NCI-H524 (cell line): ENCODE measurements at regions not wholly inside any gene's neighbourhood (a gene's known extent, or its start where the extent isn't known, plus 50 kb on each side); places are given as distances from the start of the nearest gene placed in this dataset.
A peak's percentile ranks its signal among the peaks of the same experiment; 100 is the strongest.

Experiments used
- DNase-seq, 2 experiments: peaks; one replicate each; lab custom pipeline; 2025; lab: John Stamatoyannopoulos, UW

DNA sequence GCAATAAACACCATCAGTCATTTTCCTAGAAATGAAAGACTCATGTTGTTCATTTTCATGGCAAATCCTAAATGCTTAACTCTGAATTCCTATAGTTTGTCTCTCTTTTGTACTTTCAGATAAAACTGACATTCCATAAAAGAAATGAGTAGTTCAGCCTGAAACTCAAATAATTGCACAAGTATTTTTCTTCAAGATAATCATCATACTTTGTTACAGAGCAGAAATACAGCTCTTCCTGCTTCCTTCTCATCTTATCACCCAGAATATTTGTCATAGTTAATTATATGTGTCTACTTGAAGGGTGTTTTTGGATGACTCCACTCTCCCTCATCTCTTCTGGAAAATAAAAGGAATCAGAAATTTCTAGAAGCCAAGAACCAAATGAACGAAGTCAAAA lies 141.1 kb downstream of the HNMT start:
- DNase-seq: no peak

DNA sequence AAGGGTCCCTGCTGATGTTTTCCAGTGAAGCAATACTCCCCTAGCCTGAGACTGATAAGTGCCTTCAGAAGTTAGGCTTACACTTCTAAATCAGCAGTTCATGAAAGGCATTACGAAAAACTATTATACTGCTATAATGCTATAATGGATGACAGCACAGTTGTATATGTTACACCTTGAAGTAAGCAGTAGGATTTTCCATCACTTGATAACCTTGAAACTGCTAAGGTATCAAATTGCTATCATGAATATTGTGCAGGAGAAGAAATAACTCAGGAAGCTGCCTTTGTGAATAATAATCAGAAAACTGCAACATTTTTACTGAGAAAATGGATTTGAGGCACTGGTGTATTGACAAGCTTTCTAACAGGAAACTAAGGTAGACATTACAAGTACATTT lies 142.3 kb downstream of the HNMT start:
- DNase-seq: no peak

DNA sequence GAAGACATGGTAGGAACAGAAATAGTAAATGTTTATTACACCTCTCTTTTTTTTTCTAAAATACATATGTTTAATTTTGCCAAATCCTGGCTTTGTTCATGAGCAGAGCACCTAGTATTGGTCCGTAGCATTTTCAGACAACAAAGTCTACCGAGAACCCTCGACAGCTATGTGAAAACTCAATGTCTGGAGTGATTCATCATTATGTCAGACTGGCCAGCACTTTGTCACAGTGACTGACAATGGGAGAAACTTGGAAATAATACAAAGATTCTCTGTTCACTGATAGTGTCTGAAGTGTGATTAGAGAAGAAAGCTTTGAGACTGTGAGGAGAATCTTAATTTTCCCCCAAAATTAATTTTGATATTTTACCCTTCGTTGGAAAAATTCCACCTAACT lies 143.0 kb downstream of the HNMT start:
- no peak for DNase-seq

DNA sequence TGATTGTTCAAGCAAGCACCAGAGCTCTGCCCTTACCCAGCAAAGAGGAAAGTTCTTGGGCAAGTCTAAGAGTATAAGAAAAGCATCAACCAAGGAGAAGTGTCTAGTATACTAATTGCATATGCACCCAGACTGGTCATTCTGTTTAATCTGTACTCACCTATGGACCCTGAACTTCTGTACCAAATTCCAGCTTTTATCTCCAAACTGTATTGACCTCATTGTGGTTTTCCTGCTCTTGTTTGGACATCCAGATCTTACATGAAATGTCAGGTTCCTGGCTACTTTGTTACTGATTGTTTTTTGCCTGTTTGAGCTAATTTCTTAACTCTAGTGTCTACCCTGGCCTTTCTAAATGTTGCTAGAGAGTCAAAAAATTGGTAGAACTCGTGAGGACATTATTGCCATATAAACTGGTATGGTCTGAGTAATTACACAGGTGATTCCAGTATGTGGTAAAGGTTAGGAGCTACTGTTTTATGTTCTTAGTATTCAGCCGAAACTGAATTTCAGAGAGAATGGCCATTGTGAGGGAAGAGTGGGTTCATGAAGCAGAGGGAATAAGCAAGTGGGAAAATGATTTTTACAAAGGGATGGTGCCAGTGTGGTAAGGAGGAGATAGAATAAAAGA lies 146.3 kb downstream of the HNMT start:
- no peak for DNase-seq

DNA sequence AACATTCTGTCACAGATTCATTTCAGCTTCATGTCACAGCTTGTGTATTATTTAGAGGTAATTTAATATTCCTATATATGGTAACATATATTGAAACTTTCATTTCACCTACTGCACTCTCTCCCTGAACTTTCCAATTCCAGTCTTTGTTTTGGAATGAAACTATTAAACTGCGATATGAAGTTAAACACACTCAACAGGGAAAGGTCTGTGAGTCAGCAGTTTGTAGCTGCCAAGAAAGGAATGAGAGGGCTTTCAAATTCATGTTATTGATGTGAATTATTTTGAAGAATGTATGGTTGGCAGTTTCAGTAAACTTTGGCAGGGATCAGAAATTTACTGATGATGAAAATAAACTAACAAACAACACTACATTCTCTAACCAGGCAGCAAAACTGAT lies 148.3 kb downstream of the HNMT start:
- DNase-seq: no peak

DNA sequence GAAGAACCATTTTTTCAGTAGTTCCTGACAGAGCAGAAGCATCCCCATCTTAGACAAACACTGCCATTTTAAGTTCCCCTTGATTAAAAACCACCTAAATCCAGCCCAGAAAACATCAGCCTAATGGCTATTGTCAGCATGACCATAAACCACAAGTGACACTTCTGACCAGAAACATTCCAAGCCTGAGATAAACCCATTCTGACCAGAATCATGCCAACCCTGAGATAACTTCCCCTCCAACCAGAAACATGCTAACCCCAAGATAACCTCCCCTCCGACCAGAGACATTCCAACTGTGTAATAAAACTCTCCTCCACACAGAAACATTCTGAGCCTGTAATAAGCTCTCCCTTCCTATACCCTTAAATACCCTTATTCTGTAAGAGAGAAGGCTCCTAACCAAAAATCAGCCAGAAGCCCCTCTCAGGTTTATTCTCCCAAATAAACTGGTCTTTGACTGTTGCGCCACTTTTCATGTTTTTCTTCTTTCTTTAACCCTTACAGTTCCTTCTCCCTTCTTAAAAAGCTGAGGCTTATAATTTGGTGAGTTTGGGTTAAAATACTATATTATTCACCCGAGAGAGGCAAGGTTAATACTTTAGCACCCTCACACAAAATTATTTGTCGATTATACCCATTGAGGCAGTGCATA lies 149.7 kb downstream of the HNMT start:
- DNase-seq: no peak

DNA sequence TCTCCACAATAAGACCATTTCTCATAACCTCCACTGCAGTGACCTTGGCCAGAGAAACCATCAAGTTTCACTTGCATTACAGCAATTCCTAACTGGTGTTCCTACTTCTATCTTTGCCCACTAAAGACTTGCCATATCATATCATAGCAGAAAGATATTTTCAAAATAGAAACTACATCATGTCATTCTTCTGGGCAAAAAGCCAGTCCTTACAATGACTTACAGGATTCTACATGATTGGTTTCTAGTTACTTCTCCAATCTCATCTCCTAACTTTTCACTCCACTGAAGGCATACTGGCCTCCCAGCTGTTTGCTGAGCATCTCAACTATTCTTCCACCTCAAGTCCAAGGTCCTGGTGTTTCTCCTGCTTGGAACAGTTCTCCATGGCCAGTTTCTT lies 151.4 kb downstream of the HNMT start:
- no peak for DNase-seq

DNA sequence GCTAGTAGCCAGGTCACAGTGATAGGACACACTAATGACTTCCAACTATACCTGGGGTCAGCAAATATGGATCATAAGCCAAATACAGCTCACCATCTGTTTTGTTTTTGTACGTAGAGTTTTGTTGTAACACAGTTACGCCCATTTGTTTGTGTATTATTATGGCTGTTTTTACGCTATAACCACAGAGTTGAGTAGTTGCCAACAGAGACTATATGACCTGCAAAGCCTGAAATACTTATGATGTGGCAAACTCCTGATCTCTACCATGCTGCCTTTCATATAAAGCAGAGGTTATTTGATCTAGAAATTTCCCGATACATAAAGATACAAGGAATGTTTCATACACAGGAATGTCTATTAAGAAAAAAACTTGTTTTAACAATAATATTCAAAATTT lies 152.2 kb downstream of the HNMT start:
- no peak for DNase-seq

DNA sequence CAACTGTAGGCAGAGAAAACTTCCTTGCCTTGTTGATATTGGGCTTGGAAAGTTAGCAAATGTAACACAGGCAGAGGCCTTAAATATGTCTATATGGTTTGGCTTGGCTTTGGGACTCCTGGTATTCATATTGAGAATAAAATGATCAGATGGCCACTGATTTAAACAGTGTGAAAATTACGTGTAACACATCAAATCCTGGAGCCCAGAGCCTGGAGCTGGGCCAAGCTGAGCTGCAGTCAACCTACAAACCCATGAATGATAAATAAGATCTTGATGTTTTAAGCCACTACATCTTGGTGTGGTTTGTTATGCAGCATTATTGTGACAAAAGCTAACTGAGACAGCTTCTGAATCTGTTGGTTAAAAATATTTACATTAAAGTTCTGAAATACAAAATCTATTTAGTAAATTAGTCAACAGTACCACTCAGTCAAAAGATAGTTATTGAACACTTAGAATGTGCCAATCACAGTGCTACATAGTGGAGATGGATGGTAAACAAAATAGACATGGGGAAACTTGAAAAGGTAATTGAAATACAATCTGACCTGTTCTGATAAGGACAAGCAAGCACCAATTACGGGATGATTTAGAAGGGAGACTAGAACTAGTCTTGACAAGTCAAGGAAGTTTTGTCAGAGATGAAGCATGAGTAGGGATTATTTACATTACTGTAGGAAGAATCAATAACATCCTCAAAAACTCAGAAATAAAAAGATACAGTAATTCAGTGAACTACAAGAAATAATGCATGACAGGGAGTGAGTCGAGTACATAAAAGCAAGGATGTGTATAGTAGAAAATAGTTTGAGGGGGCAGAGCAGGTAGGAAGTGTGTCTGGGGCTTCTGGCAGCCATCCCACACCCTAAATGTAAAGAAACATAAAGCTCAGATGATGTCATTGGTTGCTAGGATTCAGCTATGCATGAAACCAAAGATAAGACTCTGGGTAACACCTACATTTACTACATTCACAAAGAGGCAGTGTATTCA lies 157.7 kb downstream of the HNMT start:
- DNase-seq: no peak

DNA sequence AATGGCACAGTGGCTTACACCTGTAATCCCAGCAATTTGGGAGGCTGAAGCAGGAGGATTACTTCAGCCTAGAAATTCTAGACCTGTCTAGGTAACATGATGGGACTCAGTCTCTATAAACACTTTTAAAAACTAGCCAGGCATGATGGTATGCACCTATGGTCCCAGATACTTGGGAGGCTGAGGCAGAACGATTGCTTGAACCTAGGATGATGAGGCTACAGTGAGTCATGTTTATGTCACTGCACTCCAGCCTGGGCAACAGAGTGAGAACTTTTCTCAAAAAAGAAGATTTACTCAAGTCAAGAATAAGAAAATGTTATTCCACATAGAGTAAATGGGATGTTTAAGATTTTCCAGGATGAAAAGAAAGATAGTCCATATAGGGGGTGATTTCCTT lies 158.6 kb downstream of the HNMT start:
- no peak for DNase-seq

DNA sequence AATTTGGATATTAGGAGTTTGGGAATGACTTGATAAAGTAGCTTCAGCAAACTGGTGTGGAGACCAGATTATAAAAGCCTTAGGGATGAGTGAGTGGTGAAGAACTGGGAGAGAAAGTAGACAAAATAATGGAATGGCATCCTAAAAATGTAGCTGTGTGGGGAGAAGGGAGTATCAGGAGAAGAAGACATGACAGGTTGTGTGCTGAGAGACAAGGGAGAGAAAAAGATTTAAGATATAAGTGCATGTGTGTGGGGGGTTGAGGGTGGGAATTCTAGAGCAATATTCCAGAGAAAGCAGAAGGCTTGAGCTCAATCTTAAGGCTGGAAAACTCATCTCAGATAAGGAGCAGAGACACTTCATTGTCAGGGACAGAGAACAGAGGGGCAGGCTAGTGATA lies 159.5 kb downstream of the HNMT start:
- no peak for DNase-seq

DNA sequence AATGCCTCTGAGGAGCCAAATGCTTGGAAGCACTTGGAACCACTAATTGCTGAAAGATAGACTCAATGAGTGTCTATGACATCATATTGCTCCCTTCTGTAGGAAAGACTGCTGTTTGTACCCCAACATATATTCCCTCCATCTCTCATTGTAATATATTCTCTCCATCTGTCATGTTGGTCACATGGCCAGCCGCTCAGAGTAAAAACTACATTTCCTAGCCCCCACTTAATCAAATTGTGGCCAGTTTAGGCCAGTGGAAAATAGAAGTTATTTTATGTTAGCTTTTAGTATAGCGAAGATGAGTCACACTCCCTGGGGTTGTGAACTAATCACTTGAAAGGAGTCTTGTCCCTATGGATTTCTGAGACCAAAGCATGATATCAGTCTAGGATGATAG lies 160.2 kb downstream of the HNMT start:
- DNase-seq: no peak

DNA sequence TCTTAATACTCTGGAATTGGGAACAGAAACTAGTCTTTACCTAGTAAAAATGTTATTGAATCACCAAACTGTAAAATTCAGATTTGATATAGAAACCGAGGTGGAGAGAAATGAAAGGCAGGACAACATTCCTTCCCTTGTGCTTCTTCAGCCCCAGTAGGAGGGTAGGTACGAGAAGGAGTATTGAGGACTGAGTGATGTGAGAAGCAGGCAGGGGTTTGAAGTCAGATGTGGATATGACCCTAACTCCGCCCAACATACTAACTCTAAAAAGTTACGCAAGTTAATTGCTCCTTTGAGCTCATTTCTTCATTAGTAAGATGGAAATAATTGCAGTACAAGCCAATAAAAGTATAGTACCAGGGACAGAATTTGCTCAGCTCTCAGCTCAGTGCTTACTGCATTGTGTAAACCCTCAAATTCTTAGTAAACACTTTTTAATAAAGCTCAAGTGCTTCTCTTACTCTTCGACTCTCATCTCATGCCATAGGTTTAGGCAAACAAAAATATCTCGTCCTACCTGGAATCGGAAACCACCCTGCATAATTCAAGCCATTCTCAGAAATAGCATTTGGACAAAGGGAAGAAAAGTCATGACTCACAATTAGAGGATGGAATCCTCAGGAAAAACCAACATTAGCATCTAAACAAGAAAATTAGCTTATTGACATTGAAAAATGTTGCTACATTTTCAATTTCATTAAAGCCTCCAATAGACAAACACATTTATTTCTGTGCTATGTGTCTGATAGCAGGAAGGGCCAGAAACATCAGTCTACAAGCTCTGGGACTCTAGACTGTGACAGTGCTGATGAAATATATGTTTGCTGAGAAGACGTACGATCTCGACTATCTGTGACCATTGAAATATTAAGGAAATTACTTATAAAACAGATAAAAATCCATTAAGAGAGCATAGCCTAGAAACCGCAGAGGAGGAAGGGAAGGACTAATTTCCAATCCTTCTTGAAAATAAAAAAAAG lies 161.3 kb downstream of the HNMT start:
- DNase-seq: no peak

DNA sequence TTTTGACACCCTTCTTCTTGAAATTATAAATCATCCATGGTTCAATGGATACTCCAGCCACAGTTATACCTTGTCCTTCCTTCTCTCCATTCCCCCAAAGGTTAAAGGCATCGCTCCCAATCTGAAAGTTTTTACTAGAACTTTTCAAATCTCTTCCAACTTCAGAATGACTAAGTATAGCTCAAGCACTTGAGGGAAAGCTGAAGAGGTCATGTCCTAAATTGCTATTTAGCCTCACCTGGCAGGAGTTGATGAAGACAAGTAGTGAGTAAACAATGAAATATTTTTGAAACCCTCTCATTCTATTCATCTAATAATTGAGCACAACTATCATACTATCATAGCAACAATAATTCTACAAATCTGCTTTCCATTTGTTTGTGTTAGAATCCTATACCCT lies 167.8 kb downstream of the HNMT start:
- DNase-seq: no peak

DNA sequence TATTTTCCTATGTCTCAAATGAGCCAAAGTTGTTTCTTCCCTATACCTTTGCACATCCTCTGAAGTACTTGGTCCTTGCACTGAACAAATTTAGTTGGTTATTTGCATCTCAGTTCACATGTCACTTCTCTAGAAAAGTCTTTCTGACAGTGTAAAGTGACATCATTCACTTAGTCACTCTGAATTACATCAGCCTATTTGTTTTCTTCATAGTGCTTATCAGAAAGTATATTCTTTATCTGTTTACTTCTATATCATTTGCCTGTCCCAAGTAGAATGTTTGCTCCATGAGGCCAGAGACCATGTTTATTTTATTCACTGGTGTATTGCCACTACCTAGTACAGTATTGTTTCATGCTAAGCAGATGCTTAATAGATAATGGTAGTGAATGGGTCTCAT lies 173.7 kb downstream of the HNMT start:
- no peak for DNase-seq

DNA sequence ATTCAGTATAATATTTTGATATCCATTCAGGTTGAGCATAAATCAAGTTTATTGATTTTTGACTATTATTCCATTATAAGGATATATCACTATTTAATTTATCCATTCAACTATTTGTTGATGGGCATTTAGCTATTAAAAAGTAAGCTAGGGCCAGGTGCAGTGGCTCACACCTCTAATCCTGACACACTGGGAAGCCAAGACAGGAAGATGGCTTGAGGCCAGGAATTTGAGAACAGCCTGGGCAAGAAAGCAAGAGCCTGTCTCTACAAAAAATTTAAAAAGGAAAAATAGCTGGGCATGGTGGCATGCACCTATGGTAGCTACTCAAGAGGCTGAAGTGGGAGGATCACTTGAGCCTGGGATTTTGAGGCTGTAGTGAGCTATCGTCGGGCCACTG lies 183.5 kb downstream of the HNMT start:
- DNase-seq: no peak

DNA sequence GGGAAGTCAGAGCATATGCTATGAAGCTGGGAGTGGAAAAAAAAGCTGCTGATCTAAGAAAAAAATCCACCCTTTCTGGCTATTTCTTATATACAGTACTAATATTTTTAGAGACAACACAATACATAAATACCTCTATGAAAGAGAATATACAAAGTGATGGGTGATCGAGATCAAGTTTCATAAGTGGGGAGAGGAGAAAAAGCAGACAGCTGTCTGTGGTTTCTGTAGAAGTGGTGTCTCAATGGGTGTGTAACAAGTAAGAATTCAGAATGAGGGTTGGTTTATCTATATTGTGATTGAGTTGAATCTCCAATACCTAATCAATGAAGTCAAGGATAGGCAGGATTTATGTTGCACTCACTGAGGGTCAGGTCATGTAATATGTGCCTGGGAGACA lies 191.0 kb downstream of the HNMT start:
- peak in 1 of 2 experiments; percentile 23 for DNase-seq

DNA sequence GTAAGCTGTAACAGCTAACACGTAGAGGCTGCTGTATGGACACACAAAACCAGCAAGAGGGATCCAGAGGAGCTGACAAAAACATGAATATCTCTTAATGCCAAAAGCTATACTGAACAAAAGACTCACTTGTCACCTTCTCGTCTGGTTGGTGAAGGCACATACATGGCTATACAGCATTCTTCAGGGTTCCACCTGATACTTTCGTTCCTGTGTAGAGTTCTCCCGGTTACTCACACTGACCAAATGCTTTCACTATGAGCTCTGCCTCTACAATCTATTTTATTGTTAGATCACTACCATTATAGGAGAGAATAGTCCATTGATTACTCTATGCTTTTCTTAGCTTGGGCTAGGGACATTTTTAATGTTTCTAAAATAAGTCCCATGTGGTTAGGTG lies 193.1 kb downstream of the HNMT start:
- DNase-seq: no peak

DNA sequence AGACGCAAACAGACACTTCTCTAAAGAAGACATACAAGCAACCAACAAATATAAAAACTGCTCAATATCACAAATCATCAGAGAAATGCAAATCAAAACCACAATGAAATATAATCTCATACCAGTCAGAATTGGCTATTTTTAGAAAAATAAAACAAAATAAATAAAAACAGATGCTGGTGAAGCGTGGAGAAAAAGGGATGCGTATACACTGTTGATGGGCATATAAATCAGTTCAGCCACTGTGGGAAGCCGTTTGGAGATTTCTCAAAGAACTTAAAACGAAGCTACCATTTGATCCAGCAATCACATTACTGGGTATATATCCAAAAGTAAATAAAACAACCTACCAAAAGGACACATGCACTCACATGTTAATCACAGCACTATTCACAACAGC lies 206.2 kb downstream of the HNMT start:
- no peak for DNase-seq

DNA sequence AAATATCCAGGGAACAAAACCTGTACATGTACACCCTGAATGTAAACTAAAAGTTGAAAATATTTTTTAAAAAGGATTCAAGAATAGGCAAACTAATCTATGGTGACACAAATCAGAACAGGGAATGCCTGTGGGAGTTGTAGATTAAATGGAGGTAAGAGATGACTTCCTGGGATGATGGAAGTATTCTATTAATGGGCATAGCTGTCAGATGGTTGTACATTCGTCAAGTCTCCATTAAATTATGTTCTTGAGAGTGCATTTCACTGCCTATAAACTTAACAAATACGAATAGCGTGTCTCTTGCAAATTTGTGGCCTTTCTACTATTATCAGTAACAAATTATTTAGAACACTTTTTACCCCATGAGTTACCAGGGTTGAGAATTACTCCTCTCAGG lies 207.0 kb downstream of the HNMT start:
- DNase-seq: no peak

DNA sequence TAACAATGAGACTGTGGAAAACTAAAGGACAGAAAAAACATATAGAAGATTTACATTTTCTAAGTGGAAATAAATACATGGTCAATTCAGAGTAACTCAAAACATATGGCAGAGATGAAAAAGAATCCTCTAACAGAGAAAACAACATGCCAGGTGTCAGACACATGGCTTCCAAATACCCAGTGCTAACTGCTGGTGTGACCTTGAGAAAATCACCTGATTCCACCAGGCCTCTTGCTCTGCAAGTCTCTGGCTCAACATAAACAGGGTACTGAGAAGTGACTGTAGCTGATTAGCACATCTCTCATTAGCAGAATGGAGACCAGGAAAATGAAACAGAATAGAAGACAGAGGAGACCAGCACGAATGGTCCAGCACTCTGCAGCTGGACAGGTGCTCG lies 210.8 kb downstream of the HNMT start:
- DNase-seq: peak in 1 of 2 experiments; percentile 18
